Neural cell (in vitro differentiated cells): ENCODE measurements at regions not wholly inside any gene's neighbourhood (a gene's known extent, or its start where the extent isn't known, plus 50 kb on each side); places are given as distances from the start of the nearest gene placed in this dataset.

ENCODE experiments used
- H2AFZ ChIP-seq: fragments of 200-600, 300-800 bp; sonication (generic), shearing (Covaris generic); 2 replicates; pipeline ENCODE4 v1.6.0; 2014; ENCODE audit warnings: low read depth, mild to moderate bottlenecking, antibody characterized with exemption, low read length, moderate library complexity
- H3F3A ChIP-seq: fragments of 200-600 bp; shearing (Covaris generic); 2 replicates; pipeline ENCODE4 v1.6.1; 2016; ENCODE audit warnings: mild to moderate bottlenecking, moderate library complexity, mixed read lengths, antibody characterized with exemption, low read length; ENCODE audit not compliant: insufficient read depth, poor library complexity, severe bottlenecking
- H3K27ac ChIP-seq: fragments of 200-600, 300-800 bp; sonication (generic), shearing (Covaris generic); 2 replicates; pipeline ENCODE4 v1.5.1; 2014; ENCODE audit warnings: mild to moderate bottlenecking, low read length, moderate library complexity
- H3K27me3 ChIP-seq: fragments of 300-800, 200-600 bp; sonication (generic), shearing (Covaris generic); 2 replicates; pipeline ENCODE4 v1.6.0; 2014; ENCODE audit warnings: mild to moderate bottlenecking, low read depth, low read length, moderate library complexity; ENCODE audit not compliant: insufficient read depth
- H3K36me3 ChIP-seq: fragments of 300-800, 200-600 bp; sonication (generic), shearing (Covaris generic); 2 replicates; pipeline ENCODE4 v1.5.1; 2014; ENCODE audit warnings: mild to moderate bottlenecking, antibody characterized with exemption, low read length, moderate library complexity; ENCODE audit not compliant: insufficient read depth
- H3K4me2 ChIP-seq: fragments of 300-800, 200-600 bp; sonication (generic), shearing (Covaris generic); 2 replicates; pipeline ENCODE4 v1.6.0; 2014; ENCODE audit warnings: mild to moderate bottlenecking, low read length
- H3K4me3 ChIP-seq: fragments of 300-800, 200-600 bp; sonication (generic), shearing (Covaris generic); 2 replicates; pipeline ENCODE4 v1.5.1; 2014; ENCODE audit warnings: mild to moderate bottlenecking, low read length, moderate library complexity
- H3K79me2 ChIP-seq: fragments of 200-600 bp; shearing (Covaris generic); replicated peaks from 2 replicates; pipeline ENCODE4 v1.6.0; 2014; ENCODE audit warnings: mild to moderate bottlenecking, low read length, moderate library complexity; ENCODE audit not compliant: insufficient read depth
- H3K9ac ChIP-seq: fragments of 300-800, 200-600 bp; sonication (generic), shearing (Covaris generic); 2 replicates; pipeline ENCODE4 v1.6.1; 2016; ENCODE audit warnings: mild to moderate bottlenecking, low read length, mixed read lengths
- H3K9me2 ChIP-seq: fragments of 200-600 bp; shearing (Covaris generic); 2 replicates; pipeline ENCODE4 v1.6.1; 2016; ENCODE audit warnings: mild to moderate bottlenecking, low read length, mixed read lengths; ENCODE audit not compliant: insufficient read depth
- H3K9me3 ChIP-seq: fragments of 200-600, 300-800 bp; sonication (generic), shearing (Covaris generic); 2 replicates; pipeline ENCODE4 v1.6.1; 2016; ENCODE audit warnings: mild to moderate bottlenecking, mixed run types, low read length, moderate library complexity, mixed read lengths
- H4K20me1 ChIP-seq: fragments of 200-600 bp; shearing (Covaris generic); 2 replicates; pipeline ENCODE4 v1.6.1; 2016; ENCODE audit warnings: mild to moderate bottlenecking, mixed run types; ENCODE audit not compliant: insufficient read depth
- EP300 ChIP-seq: fragments of 450-650 bp; conservative IDR thresholded peaks from 2 replicates; pipeline ENCODE4 v1.6.1; 2014; ENCODE audit warnings: antibody characterized with exemption, mild to moderate bottlenecking, moderate library complexity; ENCODE audit not compliant: poor library complexity, severe bottlenecking
- EZH2 ChIP-seq: fragments of 200-600, 300-800 bp; shearing (Covaris generic), sonication (generic); IDR thresholded peaks from 2 replicates; pipeline ENCODE4 v1.6.1; 2014; ENCODE audit warnings: antibody characterized with exemption, low read length, borderline replicate concordance, mild to moderate bottlenecking; ENCODE audit not compliant: insufficient read depth, poor library complexity, severe bottlenecking
- MXI1 ChIP-seq: fragments of 450-650 bp; conservative IDR thresholded peaks from 2 replicates; pipeline ENCODE4 v1.6.1; 2014; ENCODE audit warnings: antibody characterized with exemption, mild to moderate bottlenecking; ENCODE audit not compliant: poor library complexity, severe bottlenecking
- POLR2AphosphoS5 ChIP-seq: IDR thresholded peaks from 2 replicates; pipeline ENCODE4 v1.6.1; 2012
- RAD21 ChIP-seq: fragments of 450-650 bp; conservative IDR thresholded peaks from 2 replicates; pipeline ENCODE4 v1.6.1; 2014; ENCODE audit warnings: antibody characterized with exemption, mild to moderate bottlenecking, moderate library complexity
- SMC3 ChIP-seq: fragments of 450-650 bp; conservative IDR thresholded peaks from 2 replicates; pipeline ENCODE4 v1.6.1; 2014; ENCODE audit warnings: antibody characterized with exemption, mild to moderate bottlenecking, moderate library complexity; ENCODE audit not compliant: poor library complexity
- TAF1 ChIP-seq: IDR thresholded peaks from 2 replicates; pipeline ENCODE4 v1.6.1; 2012; ENCODE audit warnings: low read depth
- TF ChIP-seq, protein P1 (sequence below): fragments of 450-650 bp; IDR thresholded peaks from 2 replicates; pipeline ENCODE4 v1.5.1; 2014; ENCODE audit warnings: antibody characterized with exemption, mild to moderate bottlenecking, moderate library complexity; ENCODE audit not compliant: poor library complexity, severe bottlenecking
- TF ChIP-seq, protein P2 (sequence below): IDR thresholded peaks from 2 replicates; pipeline ENCODE4 v1.6.1; 2012; ENCODE audit warnings: borderline replicate concordance

DNA sequence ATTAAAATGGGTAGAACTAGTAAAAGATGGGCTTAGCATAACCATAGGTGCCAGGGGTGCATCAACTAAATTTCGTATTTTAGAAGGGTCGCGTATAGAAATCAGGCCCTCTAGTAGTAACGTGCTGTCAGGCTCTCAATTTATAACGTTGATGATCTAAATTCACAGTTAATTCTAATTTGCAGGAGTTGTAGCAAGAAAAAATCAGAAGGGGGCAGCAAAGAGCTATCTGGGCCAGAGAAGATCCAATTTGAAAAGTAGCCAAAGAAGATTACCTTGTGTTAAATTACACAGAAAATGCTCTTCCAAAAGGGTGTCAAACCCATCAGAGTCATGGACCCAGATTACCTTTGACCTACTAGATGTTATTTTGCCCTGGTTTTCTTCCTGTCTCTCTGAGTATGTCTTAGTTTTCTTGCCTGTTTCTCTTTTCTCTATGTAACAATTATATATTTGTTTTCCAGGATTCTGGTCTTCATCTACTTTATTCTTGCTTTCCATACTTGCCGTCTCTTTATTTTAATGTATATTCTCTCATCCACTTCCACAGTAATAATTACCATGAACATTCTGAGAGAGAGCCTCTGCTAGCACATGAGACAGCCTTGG lies 1030.9 kb downstream of the AMY1C start:
- Histone ChIP-seq H2AFZ (no peak overlapping the region), H3K79me2 (no peaks in the 10 kb centered on the region), H3K9ac (no peak overlapping the region), H3K36me3 (no peaks in the 10 kb centered on the region), H3K4me3 (no peak overlapping the region), H3K9me3 (no peaks in the 10 kb centered on the region), H3F3A (no peaks in the 10 kb centered on the region), H3K27ac (no peak overlapping the region), H3K27me3 (no peaks in the 10 kb centered on the region), H3K9me2 (no peaks in the 10 kb centered on the region), H4K20me1 (no peaks in the 10 kb centered on the region), H3K4me2 (no peak overlapping the region)
- TF ChIP-seq SMC3: peak; percentile 88
- no peak for TF ChIP-seq TAF1
- TF ChIP-seq RAD21: peak; percentile 92
- TF ChIP-seq, protein P1, sequence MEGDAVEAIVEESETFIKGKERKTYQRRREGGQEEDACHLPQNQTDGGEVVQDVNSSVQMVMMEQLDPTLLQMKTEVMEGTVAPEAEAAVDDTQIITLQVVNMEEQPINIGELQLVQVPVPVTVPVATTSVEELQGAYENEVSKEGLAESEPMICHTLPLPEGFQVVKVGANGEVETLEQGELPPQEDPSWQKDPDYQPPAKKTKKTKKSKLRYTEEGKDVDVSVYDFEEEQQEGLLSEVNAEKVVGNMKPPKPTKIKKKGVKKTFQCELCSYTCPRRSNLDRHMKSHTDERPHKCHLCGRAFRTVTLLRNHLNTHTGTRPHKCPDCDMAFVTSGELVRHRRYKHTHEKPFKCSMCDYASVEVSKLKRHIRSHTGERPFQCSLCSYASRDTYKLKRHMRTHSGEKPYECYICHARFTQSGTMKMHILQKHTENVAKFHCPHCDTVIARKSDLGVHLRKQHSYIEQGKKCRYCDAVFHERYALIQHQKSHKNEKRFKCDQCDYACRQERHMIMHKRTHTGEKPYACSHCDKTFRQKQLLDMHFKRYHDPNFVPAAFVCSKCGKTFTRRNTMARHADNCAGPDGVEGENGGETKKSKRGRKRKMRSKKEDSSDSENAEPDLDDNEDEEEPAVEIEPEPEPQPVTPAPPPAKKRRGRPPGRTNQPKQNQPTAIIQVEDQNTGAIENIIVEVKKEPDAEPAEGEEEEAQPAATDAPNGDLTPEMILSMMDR: peak; percentile 89
- TF ChIP-seq, protein P2, sequence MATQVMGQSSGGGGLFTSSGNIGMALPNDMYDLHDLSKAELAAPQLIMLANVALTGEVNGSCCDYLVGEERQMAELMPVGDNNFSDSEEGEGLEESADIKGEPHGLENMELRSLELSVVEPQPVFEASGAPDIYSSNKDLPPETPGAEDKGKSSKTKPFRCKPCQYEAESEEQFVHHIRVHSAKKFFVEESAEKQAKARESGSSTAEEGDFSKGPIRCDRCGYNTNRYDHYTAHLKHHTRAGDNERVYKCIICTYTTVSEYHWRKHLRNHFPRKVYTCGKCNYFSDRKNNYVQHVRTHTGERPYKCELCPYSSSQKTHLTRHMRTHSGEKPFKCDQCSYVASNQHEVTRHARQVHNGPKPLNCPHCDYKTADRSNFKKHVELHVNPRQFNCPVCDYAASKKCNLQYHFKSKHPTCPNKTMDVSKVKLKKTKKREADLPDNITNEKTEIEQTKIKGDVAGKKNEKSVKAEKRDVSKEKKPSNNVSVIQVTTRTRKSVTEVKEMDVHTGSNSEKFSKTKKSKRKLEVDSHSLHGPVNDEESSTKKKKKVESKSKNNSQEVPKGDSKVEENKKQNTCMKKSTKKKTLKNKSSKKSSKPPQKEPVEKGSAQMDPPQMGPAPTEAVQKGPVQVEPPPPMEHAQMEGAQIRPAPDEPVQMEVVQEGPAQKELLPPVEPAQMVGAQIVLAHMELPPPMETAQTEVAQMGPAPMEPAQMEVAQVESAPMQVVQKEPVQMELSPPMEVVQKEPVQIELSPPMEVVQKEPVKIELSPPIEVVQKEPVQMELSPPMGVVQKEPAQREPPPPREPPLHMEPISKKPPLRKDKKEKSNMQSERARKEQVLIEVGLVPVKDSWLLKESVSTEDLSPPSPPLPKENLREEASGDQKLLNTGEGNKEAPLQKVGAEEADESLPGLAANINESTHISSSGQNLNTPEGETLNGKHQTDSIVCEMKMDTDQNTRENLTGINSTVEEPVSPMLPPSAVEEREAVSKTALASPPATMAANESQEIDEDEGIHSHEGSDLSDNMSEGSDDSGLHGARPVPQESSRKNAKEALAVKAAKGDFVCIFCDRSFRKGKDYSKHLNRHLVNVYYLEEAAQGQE: no peak

DNA sequence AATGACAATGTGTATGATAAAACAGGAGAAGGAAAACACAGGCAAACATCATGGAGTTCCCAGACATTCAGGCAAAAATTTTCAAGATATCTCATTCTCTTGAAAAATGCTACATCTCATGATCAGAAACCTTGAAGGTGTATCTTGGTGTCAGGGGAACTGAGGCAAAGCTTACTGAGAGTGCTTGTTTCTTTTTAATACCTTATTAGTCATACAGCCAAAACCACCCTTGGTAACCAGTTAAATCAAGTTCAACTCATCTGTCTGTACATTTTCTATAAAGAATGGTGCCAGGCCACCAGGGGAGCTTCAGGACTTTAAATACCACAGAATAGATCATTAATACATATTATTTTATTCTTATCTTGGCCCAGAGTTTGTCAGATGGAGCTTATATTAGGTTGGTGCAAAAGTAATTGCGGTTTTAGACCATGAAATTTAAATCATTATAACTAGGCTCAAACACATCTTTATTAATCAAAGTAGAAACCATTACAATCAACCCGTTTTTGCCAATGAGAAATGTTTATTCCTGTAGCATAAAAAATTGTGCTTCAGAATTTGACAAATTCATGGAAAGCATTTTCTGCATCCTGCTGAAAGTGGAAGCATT lies 1036.0 kb downstream of the AMY1C start:
- Histone ChIP-seq H3K27me3 (no peaks in the 10 kb centered on the region), H2AFZ (no peak overlapping the region), H3F3A (no peaks in the 10 kb centered on the region), H3K4me2 (no peak overlapping the region), H3K9me3 (no peaks in the 10 kb centered on the region), H3K9ac (no peak overlapping the region), H3K27ac (no peak overlapping the region), H3K79me2 (no peaks in the 10 kb centered on the region), H3K36me3 (no peaks in the 10 kb centered on the region), H4K20me1 (no peaks in the 10 kb centered on the region), H3K4me3 (no peak overlapping the region), H3K9me2 (no peaks in the 10 kb centered on the region)
- no peak for TF ChIP-seq EZH2
- TF ChIP-seq EP300: no peak
- TF ChIP-seq SMC3: no peak
- no peak for TF ChIP-seq MXI1
- TF ChIP-seq, protein P2: no peak
- no peak for TF ChIP-seq RAD21
- TF ChIP-seq TAF1: no peak
- no peak for TF ChIP-seq POLR2AphosphoS5
- TF ChIP-seq, protein P1: no peak
